Colonic mucosa (tissue), 4 donors: ENCODE measurements at regions not wholly inside any gene's neighbourhood (a gene's known extent, or its start where the extent isn't known, plus 50 kb on each side); places are given as distances from the start of the nearest gene placed in this dataset.
"Not testable (repeated sequence)": the region's sequence is repeated elsewhere in the genome, so short reads cannot be mapped to it uniquely, and the experiment has no call there.

Experiments
- DNase-seq: peaks from one replicate; pipeline ENCODE4 v3.0.0-alpha.2; 2020
- H3K27ac ChIP-seq: fragments of 200-600 bp; one replicate; pipeline ENCODE4 v1.8.0; 2021
- H3K27me3 ChIP-seq: fragments of 200-600 bp; one replicate; pipeline ENCODE4 v1.8.0; 2021
- H3K36me3 ChIP-seq: fragments of 200-600 bp; one replicate; pipeline ENCODE4 v1.8.0; 2021
- H3K4me1 ChIP-seq: fragments of 200-600 bp; one replicate; pipeline ENCODE4 v1.8.0; 2021; ENCODE audit warnings: mild to moderate bottlenecking
- H3K4me3 ChIP-seq: fragments of 200-600 bp; one replicate; pipeline ENCODE4 v1.8.0; 2021
- H3K9ac ChIP-seq, 2 donors: one replicate each; pipeline ENCODE4 v1.7.0; 2013; ENCODE audit warnings: control low read depth in 2 of 2, low read depth in 2 of 2, low read length in 2 of 2
- H3K9me3 ChIP-seq: fragments of 200-600 bp; one replicate; pipeline ENCODE4 v1.8.0; 2021
- CTCF ChIP-seq: fragments of 200-600 bp; IDR thresholded peaks from one replicate; pipeline ENCODE4 v1.8.0; 2022; ENCODE audit warnings: antibody characterized with exemption, mild to moderate bottlenecking
- intact Hi-C: fragments of 100-400 bp; cut with DNase I; formaldehyde crosslinking; loops from one replicate; pipeline ENCODE4 v1.14.1; 2022
- donor health status: healthy.
- donor health status: DM: no; HTN: no; CAD: no.
- donor health status: DM: no; HTN: no; CAD: no.

- Histone ChIP-seq H3K27ac (no peak overlapping the region), H3K9ac (no peak overlapping the region)
- intact Hi-C loops: no loop called here
Measured at GRCh38 chr17:68097161-68097805, 61.7 kb downstream of the KPNA2 start.

GRCh38 chr17:68099341-68099753 is 63.8 kb downstream of the KPNA2 start:
- intact Hi-C loops, H3K9me3 ChIP-seq, DNase-seq, H3K4me1 ChIP-seq, H3K4me3 ChIP-seq, H3K27me3 ChIP-seq, H3K9ac ChIP-seq, H3K36me3 ChIP-seq, H3K27ac ChIP-seq: not testable (repeated sequence)

More at GRCh38 chr17:68097161-68097805, 61.7 kb downstream of the KPNA2 start:
- H3K4me1 ChIP-seq: no peaks in the 10 kb centered on the region
- H3K36me3 ChIP-seq: no peaks in the 10 kb centered on the region
- H3K4me3 ChIP-seq: no peak overlapping the region
- DNase-seq: no peak
- TF ChIP-seq CTCF: no peak
- H3K27me3 ChIP-seq: no peaks in the 10 kb centered on the region
- no peaks in the 10 kb centered on the region for H3K9me3 ChIP-seq

GRCh38 chr17:68100000-68100641 is 64.6 kb downstream of the KPNA2 start:
- no peaks in the 10 kb centered on the region for H3K27me3 ChIP-seq
- intact Hi-C loops: no loop called here
- H3K9ac ChIP-seq: no peak overlapping the region
- no peak overlapping the region for H3K27ac ChIP-seq
- DNase-seq: no peak
- no peaks in the 10 kb centered on the region for H3K9me3 ChIP-seq
- H3K4me1 ChIP-seq: no peaks in the 10 kb centered on the region
- H3K36me3 ChIP-seq: no peaks in the 10 kb centered on the region
- H3K4me3 ChIP-seq: no peak overlapping the region
- no peak for TF ChIP-seq CTCF

- intact Hi-C loops: no loop called here
- TF ChIP-seq CTCF: no peak
- H3K9me3 ChIP-seq: no peaks in the 10 kb centered on the region
- peak overlapping the region; percentile 80 for H3K27ac ChIP-seq
- H3K36me3 ChIP-seq: no peaks in the 10 kb centered on the region
- H3K9ac ChIP-seq: peak overlapping the region; percentile 81 to 91
- H3K4me3 ChIP-seq: peak overlapping the region; percentile 89
- H3K27me3 ChIP-seq: no peaks in the 10 kb centered on the region
- peak; percentile 94 for DNase-seq
- no peaks in the 10 kb centered on the region for H3K4me1 ChIP-seq
Measured at GRCh38 chr17:68101075-68101986, 65.8 kb downstream of the KPNA2 start.

GRCh38 chr17:68101987-68102314 is 66.4 kb downstream of the KPNA2 start:
- Histone ChIP-seq H3K27me3 (no peaks in the 10 kb centered on the region), H3K4me3 (peak overlapping the region; percentile 89), H3K9ac (peak overlapping the region; percentile 81 to 91), H3K4me1 (no peaks in the 10 kb centered on the region), H3K36me3 (no peaks in the 10 kb centered on the region), H3K27ac (peak overlapping the region; percentile 80), H3K9me3 (no peaks in the 10 kb centered on the region)
- peak; percentile 49 for DNase-seq
- intact Hi-C loops: no loop called here
- no peak for TF ChIP-seq CTCF
